GM19463 (cell line): ENCODE measurements at regions not wholly inside any gene's neighbourhood (a gene's known extent, or its start where the extent isn't known, plus 50 kb on each side); places are given as distances from the start of the nearest gene placed in this dataset.

Experiments
- ATAC-seq: cut with Tn5 transposase; IDR thresholded peaks from one replicate; pipeline ENCODE4 v1.9.1; 2021; ENCODE audit warnings: mild to moderate bottlenecking, moderate library complexity; ENCODE audit not compliant: unreplicated experiment

GRCh38 chr3:147582642-147583041 lies 173.5 kb downstream of the ZIC1 start:
- no peak for ATAC-seq

- no peak for ATAC-seq
Measured at GRCh38 chr3:147589016-147589415, 179.9 kb downstream of the ZIC1 start.

GRCh38 chr3:147604136-147604535 lies 195.0 kb downstream of the ZIC1 start:
- no peak for ATAC-seq

- peak; percentile 42 for ATAC-seq
Measured at GRCh38 chr3:147613725-147614124, 204.6 kb downstream of the ZIC1 start.

- ATAC-seq, result no peak
Measured at GRCh38 chr3:147614210-147614609, 205.0 kb downstream of the ZIC1 start.

- ATAC-seq, result no peak
Measured at GRCh38 chr3:147615035-147615434, 205.9 kb downstream of the ZIC1 start.

- ATAC-seq, result no peak
Measured at GRCh38 chr3:147616998-147617619, 207.9 kb downstream of the ZIC1 start.

- no peak for ATAC-seq
Measured at GRCh38 chr3:147618691-147619090, 209.5 kb downstream of the ZIC1 start.

GRCh38 chr3:147619921-147620560 lies 210.9 kb downstream of the ZIC1 start:
- no peak for ATAC-seq

- ATAC-seq, result no peak
Measured at GRCh38 chr3:147620906-147621305, 211.7 kb downstream of the ZIC1 start.

- ATAC-seq, result no peak
Measured at GRCh38 chr3:147630921-147631415, 221.8 kb downstream of the ZIC1 start.

GRCh38 chr3:147640781-147641180 lies 231.6 kb downstream of the ZIC1 start:
- no peak for ATAC-seq

- no peak for ATAC-seq
Measured at GRCh38 chr3:147645761-147646160, 236.6 kb downstream of the ZIC1 start.

GRCh38 chr3:147649475-147649874 lies 240.3 kb downstream of the ZIC1 start:
- ATAC-seq, result no peak

GRCh38 chr3:147651107-147651778 lies 242.1 kb downstream of the ZIC1 start:
- ATAC-seq, result no peak

- no peak for ATAC-seq
Measured at GRCh38 chr3:147652651-147653366, 243.6 kb downstream of the ZIC1 start.

- ATAC-seq, result no peak
Measured at GRCh38 chr3:147653367-147653923, 244.3 kb downstream of the ZIC1 start.

GRCh38 chr3:147654827-147655226 lies 245.7 kb downstream of the ZIC1 start:
- no peak for ATAC-seq

- ATAC-seq, result no peak
Measured at GRCh38 chr3:147655236-147655635, 246.1 kb downstream of the ZIC1 start.

- no peak for ATAC-seq
Measured at GRCh38 chr3:147656023-147656422, 246.9 kb downstream of the ZIC1 start.

- no peak for ATAC-seq
Measured at GRCh38 chr3:147661916-147662315, 252.8 kb downstream of the ZIC1 start.
